ENCODE measurements at regions not wholly inside any gene's neighbourhood (a gene's known extent, or its start where the extent isn't known, plus 50 kb on each side); places are given as distances from the start of the nearest gene placed in this dataset.

DNA sequence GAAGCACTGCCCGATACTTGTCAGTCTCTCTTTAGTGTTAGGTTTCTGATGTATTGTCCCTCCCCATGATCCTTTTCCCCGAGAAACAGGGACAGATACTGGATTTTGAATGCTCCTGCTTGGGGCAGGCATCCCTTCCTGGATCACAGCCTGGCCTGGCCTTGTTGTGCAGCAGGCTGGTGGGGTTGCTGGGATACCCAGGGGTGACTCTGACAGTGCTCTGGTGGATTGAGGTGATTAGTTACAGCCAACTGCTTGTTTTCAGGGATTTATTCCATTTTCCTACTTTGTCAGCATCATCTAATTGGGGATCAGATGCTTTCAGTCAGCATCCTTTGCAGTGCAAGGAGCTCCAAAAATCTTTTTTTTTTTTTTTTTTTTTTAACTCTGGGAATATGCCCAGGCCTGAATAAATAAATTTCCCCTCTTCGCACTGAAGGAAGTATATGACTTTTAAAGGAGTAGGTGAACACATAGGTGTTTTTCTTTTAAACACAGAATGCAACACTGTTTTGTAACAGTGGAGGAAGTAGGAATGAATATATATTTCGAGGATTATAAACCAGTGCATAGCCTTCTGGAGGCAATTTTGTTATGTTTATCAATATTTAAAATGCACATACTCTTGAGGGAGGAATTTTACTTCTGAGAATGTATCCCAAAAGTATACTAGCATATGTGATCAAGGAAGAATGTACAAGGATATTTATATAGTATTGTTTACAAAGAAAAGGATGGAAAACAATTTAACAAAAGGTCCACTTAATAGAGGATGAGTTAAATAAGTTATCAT lies 127.3 kb upstream of the ELL2 start:
- DNase-seq = no peak

GRCh38 chr5:96087939-96088338 lies 126.3 kb upstream of the ELL2 start:
- no peak for DNase-seq

- DNase-seq = no peak
Observed at GRCh38 chr5:96084874-96085506, 123.3 kb upstream of the ELL2 start.

DNA sequence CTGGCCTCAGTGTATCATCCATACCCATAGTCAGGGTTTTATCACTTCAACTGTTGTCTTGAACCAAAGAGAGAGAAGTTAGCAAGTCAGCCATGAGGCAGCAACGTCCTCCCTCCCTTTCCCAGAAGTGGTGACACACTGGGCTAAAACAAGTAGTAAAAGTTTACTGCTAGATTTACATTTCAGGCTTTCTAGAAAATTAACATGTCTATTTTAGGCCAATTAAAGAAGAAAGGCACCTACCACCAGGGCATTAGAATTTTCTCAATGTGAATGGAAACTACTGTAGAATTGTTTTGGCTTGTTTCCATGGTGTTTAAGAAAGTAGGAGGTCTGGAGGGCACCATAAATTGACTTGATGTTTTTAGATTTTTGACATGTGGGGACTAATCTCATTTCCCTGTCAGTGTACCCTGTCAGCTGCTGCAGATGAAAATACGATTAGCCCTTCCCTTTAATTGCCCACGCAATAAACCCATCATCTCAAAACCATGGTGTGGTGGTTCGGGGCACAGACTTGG lies 121.8 kb upstream of the ELL2 start:
- DNase-seq = no peak

DNA sequence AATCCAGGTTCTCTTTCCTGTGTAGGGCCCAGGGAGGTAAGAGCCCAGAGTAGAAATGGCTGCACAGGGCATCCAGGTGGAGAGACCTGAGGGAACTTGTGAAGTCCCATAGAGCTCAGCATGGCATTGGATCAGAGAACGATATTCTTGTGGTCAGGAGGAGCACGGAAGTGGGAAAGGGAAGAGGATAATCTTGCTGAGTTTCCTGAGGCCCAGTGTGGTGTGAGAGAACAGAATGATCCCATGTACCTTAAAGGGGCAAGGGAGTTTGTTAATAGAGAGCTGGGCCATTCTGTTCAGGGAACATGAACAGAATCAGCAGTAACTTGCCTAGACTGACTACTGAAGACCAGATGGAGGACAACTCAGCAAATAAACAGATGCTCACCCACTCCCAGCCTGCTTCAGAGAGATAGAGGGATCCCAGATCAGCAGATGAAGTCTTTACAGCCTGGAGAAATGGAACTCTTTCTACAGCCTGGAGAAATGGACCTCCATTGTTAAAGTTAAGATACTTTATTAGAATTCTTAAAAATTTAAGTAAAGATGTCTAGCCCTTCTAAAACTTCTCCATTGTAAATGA lies 119.7 kb upstream of the ELL2 start:
- no peak for DNase-seq

DNA sequence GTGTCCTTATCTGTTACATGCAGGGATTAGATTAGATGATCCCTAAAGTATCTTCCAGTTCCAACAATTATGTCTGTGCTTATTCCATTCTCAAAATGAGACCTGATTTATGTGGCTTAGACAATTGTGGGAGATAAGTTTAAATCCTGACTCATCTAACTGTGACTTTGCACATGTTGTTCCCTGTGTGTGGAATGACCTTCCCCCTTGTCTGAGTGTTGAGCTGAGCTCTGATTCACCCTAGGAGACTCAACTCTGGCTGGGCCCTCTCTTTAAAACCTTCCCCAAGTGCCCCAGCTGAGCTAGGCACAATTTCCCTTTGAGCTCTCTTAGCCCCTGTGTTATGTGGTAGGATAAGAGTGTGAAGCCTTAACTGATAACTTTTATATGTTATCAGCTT lies 118.9 kb upstream of the ELL2 start:
- DNase-seq = no peak

DNA sequence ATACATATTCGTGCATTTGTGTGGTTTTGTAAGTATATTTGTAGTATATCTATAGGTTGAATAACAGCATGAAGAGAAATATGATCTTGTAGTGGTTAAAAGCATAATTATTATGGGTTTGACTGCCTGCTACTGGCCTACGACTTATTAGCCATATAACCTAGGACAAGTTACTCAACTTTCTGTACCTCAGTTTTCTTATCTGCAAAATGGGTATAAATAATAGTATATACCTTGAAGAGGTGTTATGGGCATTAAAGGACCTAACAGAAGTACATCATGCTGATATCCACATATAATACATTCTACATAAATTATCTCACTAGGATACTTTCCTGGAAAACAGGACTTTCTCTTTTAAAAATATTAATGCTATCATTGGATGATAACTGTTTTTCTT lies 118.3 kb upstream of the ELL2 start:
- no peak for DNase-seq

DNA sequence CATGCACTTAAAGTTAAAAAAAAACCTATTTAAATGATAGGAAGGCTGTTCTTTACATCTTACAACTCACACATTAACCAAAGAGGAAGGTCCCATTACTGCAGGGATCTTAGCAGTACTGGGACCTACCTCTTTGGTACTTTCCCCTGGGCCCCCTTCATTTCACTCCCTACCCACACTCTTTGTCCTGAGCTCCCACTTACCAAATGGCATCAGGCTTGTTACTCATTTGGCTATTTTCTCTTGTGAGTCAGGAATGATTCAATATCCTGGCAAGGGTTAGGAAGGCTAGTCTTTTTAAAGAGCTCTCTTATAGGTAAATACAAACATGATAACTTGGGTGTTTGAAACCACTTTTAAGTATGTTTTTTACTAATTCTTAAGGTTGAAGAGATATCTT lies 117.4 kb upstream of the ELL2 start:
- no peak for DNase-seq

DNA sequence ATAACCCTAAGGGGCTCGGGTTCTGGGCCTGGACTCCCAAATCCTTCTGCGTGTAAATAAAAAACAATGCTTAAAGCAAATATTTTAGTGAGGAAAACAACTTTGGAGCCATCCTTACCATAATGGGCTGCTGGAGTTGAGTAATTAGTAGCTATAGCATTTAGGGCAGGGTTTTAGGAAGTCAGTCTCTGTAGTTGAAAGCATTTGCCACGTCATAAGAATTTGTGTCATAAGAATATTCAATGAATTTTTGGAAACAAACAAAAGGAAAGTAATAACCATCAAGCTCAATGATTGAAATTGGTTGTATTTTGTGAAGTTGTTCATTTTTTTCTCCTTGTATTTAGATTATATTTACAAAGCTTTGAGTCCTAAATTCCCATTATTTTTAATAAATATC lies 114.8 kb upstream of the ELL2 start:
- no peak for DNase-seq

GRCh38 chr5:96075579-96076289 lies 114.1 kb upstream of the ELL2 start:
- DNase-seq = no peak

DNA sequence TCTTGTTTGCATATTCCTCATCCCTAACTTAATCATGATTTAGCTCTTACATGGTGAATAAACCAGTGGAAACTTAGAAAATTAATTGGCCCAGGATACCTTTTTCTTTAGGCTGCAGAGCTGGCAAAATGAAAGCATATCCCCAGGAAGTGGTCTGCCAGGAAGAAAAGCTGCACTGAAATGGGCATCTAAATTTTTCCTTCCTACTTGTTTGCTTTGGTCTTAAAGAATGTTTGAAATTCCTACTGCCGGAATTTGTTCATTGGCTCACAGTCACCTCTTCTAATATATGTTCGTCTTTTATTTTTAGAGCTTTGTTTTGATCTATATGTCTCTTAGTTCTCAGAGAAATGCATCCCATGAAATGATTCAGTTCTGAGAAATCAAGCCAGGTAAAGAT lies 113.2 kb upstream of the ELL2 start:
- no peak for DNase-seq

DNA sequence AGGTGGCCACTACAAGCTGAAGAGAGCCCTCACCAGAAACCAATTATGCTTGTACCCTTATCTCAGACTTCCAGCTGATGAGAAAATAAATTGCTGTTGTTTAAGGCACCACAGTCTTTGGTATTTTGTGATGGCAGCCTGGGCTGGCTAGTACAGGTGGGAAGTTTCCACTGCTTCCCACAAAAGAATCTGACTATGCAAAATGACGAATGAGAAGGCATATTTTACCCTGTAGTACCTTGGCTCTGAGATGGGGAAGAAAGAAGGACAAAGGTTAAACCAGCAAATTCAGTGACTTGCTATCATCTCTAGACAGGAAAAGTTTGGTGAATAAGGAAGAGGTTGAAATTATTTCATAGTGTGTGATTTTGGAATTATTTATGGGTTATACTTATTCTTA lies 112.8 kb upstream of the ELL2 start:
- no peak for DNase-seq

- no peak for DNase-seq
Observed at GRCh38 chr5:96072791-96073165, 111.1 kb upstream of the ELL2 start.

- no peak for DNase-seq
Observed at GRCh38 chr5:96072138-96072790, 110.6 kb upstream of the ELL2 start.

GRCh38 chr5:96070622-96071225 lies 109.1 kb upstream of the ELL2 start:
- no peak for DNase-seq

GRCh38 chr5:96067894-96068614 lies 106.4 kb upstream of the ELL2 start:
- no peak for DNase-seq

DNA sequence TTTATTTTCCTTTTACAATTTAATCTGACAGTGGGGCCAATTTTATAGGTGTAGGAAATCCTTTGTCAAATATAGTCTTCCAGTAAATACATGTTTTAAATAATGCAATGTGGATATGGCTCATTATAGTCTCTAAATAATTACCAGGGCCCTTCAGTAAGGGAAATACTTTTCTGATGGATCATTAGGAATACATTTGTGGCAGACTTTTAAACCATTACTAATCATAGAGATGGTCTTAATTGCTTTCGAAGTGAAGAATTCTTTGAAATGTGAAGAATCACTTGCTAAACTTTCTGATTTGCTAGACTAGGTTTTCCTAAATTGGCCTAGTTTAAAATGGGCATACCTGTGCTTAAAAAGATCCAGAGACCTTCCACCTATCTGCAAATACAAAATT lies 105.6 kb upstream of the ELL2 start:
- DNase-seq = no peak

GRCh38 chr5:96066386-96066719 lies 104.7 kb upstream of the ELL2 start:
- DNase-seq = no peak

DNA sequence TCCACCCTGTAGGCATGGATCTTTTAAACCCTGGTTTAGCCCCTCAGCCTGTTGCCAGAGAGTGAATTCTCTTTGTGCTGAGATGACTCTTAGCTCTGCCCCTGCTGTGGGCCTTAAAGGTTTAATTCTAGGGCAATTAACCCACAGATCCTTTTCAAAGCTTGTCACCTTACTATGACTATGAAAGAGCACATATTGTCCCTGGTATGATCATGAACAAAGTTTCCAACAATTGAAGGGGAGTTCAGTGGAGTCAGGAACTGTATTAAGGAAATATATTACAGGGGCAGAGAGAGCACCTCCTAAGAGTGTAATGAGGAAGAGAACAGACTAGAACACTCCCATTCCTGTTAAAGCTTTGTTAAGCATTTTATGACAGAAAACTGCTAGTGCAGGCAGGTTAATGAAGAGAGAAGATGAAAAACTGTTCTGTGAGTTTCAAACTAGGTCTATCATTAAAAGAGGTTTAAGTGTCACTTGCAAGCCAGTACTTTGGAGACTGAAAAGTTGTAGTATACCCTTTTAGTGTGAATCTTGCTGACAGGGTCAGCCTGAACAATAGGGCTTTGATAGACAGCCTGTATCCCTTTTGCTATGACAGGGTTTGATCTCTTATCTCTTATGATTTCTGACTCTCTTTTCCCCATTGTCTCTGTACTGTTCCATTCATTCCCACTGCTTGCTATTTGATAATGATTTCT lies 104.2 kb upstream of the ELL2 start:
- DNase-seq = no peak

- no peak for DNase-seq
Observed at GRCh38 chr5:96064877-96065276, 103.2 kb upstream of the ELL2 start.

DNA sequence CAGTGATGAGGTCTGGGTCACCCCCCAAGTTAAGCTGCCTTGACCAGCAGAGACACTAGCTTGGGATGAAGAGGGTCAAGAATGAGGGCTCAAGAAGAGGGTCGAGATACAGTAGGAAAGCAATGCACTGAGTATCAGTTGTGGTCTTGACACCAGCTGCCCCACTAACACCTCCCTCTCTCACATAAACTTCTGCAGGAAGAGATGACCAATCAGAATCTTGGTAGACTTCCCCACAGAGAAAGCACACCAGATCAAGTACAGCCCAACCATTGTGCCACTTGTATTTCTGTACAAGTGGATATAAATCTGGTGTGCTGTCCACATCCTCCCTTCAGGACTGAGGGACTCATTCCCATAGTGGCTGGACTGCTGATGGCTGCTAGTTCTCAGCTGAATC lies 101.2 kb upstream of the ELL2 start:
- DNase-seq = no peak

Measured in activated CD4-positive, alpha-beta T cell treated with anti-CD3 and anti-CD28 coated beads for 1 hour (primary cell).